ENCODE measurements at regions not wholly inside any gene's neighbourhood (a gene's known extent, or its start where the extent isn't known, plus 50 kb on each side); places are given as distances from the start of the nearest gene placed in this dataset.

DNA sequence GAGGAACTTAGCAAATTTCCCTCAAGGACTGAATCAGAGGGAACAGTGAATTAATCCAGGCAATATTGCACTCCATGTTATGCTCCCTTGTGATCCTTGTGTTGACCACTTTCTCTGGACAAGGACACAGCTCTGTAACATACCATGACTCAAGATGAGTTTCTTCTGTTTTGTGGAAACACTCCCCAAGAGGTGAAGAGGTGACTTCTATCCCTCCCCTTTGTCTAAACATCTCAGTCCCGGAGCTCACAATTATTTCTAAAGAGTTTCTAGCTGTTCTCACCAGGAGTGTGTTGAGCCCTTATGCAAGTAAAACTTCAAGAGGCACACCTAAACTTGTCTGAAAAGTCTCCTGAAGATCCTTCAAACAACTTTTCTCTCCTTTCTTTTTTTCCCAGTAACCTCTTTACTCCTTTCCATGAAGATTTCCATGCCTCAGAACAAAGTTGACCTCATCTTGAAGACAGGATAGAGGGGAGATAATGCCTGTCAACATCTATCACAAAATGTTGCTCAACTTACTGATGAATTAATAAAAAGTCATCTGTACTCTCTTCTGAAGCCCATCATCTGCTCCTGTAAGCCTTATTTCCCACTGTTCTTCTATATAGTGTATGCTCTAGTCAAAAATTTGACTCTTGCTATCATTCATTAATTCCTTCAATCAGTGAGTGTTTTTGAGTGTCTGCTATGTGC, 429.1 kb downstream of the SPRY1 start:
- TF ChIP-seq, protein P1, sequence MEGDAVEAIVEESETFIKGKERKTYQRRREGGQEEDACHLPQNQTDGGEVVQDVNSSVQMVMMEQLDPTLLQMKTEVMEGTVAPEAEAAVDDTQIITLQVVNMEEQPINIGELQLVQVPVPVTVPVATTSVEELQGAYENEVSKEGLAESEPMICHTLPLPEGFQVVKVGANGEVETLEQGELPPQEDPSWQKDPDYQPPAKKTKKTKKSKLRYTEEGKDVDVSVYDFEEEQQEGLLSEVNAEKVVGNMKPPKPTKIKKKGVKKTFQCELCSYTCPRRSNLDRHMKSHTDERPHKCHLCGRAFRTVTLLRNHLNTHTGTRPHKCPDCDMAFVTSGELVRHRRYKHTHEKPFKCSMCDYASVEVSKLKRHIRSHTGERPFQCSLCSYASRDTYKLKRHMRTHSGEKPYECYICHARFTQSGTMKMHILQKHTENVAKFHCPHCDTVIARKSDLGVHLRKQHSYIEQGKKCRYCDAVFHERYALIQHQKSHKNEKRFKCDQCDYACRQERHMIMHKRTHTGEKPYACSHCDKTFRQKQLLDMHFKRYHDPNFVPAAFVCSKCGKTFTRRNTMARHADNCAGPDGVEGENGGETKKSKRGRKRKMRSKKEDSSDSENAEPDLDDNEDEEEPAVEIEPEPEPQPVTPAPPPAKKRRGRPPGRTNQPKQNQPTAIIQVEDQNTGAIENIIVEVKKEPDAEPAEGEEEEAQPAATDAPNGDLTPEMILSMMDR (IDR thresholded peaks at IDR 0.05; ENCODE audit: low read depth, low read length, poor library complexity, severe bottlenecking) = no peak
- no peak for TF ChIP-seq EZH2phosphoT487 (IDR thresholded peaks at IDR 0.05; ENCODE audit: borderline replicate concordance, low read length)

All from DOHH2 (cell line).